K562 (cell line): ENCODE measurements at regions not wholly inside any gene's neighbourhood (a gene's known extent, or its start where the extent isn't known, plus 50 kb on each side); places are given as distances from the start of the nearest gene placed in this dataset.

Experiments used
- ATAC-seq: fragments of 200-7000 bp; cut with Tn5 transposase; 3 replicates; pipeline ENCODE4 v1.9.1; 2020; ENCODE audit warnings: moderate library complexity
- BruUV-seq: library from RNA; stranded (reverse); fragments of 400-500 nt; replicated peaks from 2 replicates; lab custom pipeline; 2021; lab: Mats Ljungman, UMichigan
- CTCF ChIA-PET: fragments of 300-600 bp; formaldehyde crosslinking; extraction: SDS; loops from one replicate; lab custom pipeline; 2021; ENCODE audit warnings: low intra/inter-chr PET ratio; lab: Yijun Ruan, JAX
- POLR2A ChIA-PET: fragments of 300-600, 350-650 bp; sonication (Branson Sonifier 250); formaldehyde crosslinking; extraction: SDS; loops from one replicate; lab custom pipeline; 2021; ENCODE audit warnings: antibody characterized with exemption, inconsistent platforms; lab: Yijun Ruan, JAX
- DNase-seq, 4 experiments: peaks; one replicate each; pipeline versions ENCODE4 v3.0.0 to v3.0.0-alpha.2; 2011 to 2018; ENCODE audit warnings: low spot score in 3 of 4, mixed read lengths in 3 of 4; ENCODE audit errors: extremely low read depth in 1 of 4
- FAIRE-seq: peaks from 2 replicates; lab custom pipeline; 2011; peaks lifted over from hg19 to GRCh38; lab: Jason Lieb, UNC
- H2AFZ ChIP-seq: 2 replicates; pipeline ENCODE4 v1.6.0; 2011; ENCODE audit warnings: low read depth, low read length, control low read depth, inconsistent platforms
- H3K27ac ChIP-seq: fragments of 200-600 bp; 3 replicates; pipeline ENCODE4 v1.8.0; 2011; ENCODE audit warnings: low read depth, mild to moderate bottlenecking, control low read depth, inconsistent platforms, low read length, moderate library complexity, mixed read lengths; ENCODE audit errors: extremely low read depth
- H3K27me3 ChIP-seq, 2 experiments: fragments of 300-600 bp in 1 of 2; 2 replicates in 1 of 2; 3 replicates in 1 of 2; pipeline versions ENCODE4 v1.6.0 to v1.8.0; 2011; ENCODE audit warnings: inconsistent platforms in 2 of 2, low read length in 2 of 2, mild to moderate bottlenecking in 1 of 2, mixed read lengths in 1 of 2, moderate library complexity in 1 of 2; ENCODE audit not compliant: control insufficient read depth in 2 of 2, insufficient read depth in 2 of 2
- H3K36me3 ChIP-seq: fragments of 300-600 bp; 3 replicates; pipeline ENCODE4 v1.8.0; 2011; ENCODE audit warnings: mild to moderate bottlenecking, low read length, inconsistent platforms; ENCODE audit not compliant: control insufficient read depth, insufficient read depth
- H3K4me1 ChIP-seq, 2 experiments: fragments of 200-600 bp in 1 of 2; replicated peaks in 1 of 2; 2 replicates in 1 of 2; 3 replicates in 1 of 2; pipeline versions ENCODE4 v1.5.1 to v1.8.0; 2011; ENCODE audit warnings: inconsistent platforms in 2 of 2, low read length in 2 of 2, mild to moderate bottlenecking in 1 of 2, mixed read lengths in 1 of 2, moderate library complexity in 1 of 2; ENCODE audit not compliant: control insufficient read depth in 2 of 2, insufficient read depth in 2 of 2
- H3K4me2 ChIP-seq: 2 replicates; pipeline ENCODE4 v1.6.1; 2011; ENCODE audit warnings: low read length, control low read depth, inconsistent platforms, mixed read lengths; ENCODE audit not compliant: insufficient read depth
- H3K4me3 ChIP-seq: fragments of 200-600 bp; sonication (generic), shearing (Covaris generic); 2 replicates; pipeline ENCODE4 v1.5.1; 2016; ENCODE audit warnings: control low read depth, inconsistent platforms
- H3K79me2 ChIP-seq: fragments of 200-600 bp; 3 replicates; pipeline ENCODE4 v1.8.0; 2011; ENCODE audit warnings: low read length, inconsistent platforms; ENCODE audit not compliant: control insufficient read depth, insufficient read depth
- H3K9ac ChIP-seq, 2 experiments: 2 replicates each; pipeline versions ENCODE4 v1.6.0 to v1.6.1; 2011; ENCODE audit warnings: low read depth in 2 of 2, low read length in 2 of 2, control low read depth in 1 of 2, inconsistent platforms in 1 of 2, mild to moderate bottlenecking in 1 of 2, mixed read lengths in 1 of 2; ENCODE audit not compliant: insufficient read depth in 1 of 2
- H3K9me1 ChIP-seq: one replicate; pipeline ENCODE4 v1.6.0; 2011; ENCODE audit warnings: inconsistent platforms, mild to moderate bottlenecking, low read length, moderate library complexity; ENCODE audit not compliant: control insufficient read depth, insufficient read depth
- H3K9me3 ChIP-seq: replicated peaks from 2 replicates; pipeline ENCODE4 v1.5.1; 2011; ENCODE audit warnings: low read depth, low read length, inconsistent platforms; ENCODE audit not compliant: control insufficient read depth, insufficient read depth
- H4K20me1 ChIP-seq: replicated peaks from 2 replicates; pipeline ENCODE4 v1.6.1; 2011; ENCODE audit warnings: low read length, inconsistent platforms, mixed read lengths; ENCODE audit not compliant: control insufficient read depth, insufficient read depth
- BCL6 ChIP-seq: fragments of 250-450 bp; sonication (Bioruptor Pico); IDR thresholded peaks from 2 replicates; pipeline ENCODE4 v1.4.0; 2020
- BCOR ChIP-seq: fragments of 450-650 bp; IDR thresholded peaks from 2 replicates; pipeline ENCODE4 v1.6.1; 2016
- BRD4 ChIP-seq: fragments of 200-600 bp; sonication (generic); IDR thresholded peaks from 2 replicates; pipeline ENCODE4 v1.6.1; 2017; ENCODE audit warnings: inconsistent platforms
- CCAR2 ChIP-seq: fragments of 200-400 bp; formaldehyde crosslinking; IDR thresholded peaks from 2 replicates; pipeline ENCODE4 v1.6.1; 2017; ENCODE audit warnings: mild to moderate bottlenecking, low read depth, low read length
- CEBPZ ChIP-seq: fragments of 150-350 bp; IDR thresholded peaks from 2 replicates; pipeline ENCODE4 v1.6.1; 2014; ENCODE audit warnings: low read depth, mild to moderate bottlenecking, low read length, borderline replicate concordance
- DACH1 ChIP-seq: fragments of 450-650 bp; IDR thresholded peaks from 2 replicates; pipeline ENCODE4 v1.6.1; 2018; ENCODE audit not compliant: partially characterized antibody
- HDAC8 ChIP-seq: fragments of 450-650 bp; IDR thresholded peaks from 2 replicates; pipeline ENCODE4 v1.6.1; 2016; ENCODE audit warnings: mild to moderate bottlenecking, missing genetic modification characterization, moderate library complexity, missing compliant biosample characterization
- KLF16 ChIP-seq: IDR thresholded peaks from 2 replicates; pipeline ENCODE4 v1.6.1; 2016; ENCODE audit warnings: antibody characterized with exemption
- MXD1 ChIP-seq: fragments of 250-450 bp; sonication (Bioruptor Pico); IDR thresholded peaks from 2 replicates; pipeline ENCODE4 v1.8.0; 2021; ENCODE audit warnings: borderline replicate concordance, mild to moderate bottlenecking, moderate library complexity; ENCODE audit not compliant: poor library complexity, severe bottlenecking
- PRMT5 ChIP-seq: sonication (generic); formaldehyde crosslinking; IDR thresholded peaks from 2 replicates; pipeline ENCODE4 v1.5.0; 2020; ENCODE audit warnings: missing genetic modification reagents
- SAFB2 ChIP-seq: fragments of 200-400 bp; formaldehyde crosslinking; IDR thresholded peaks from 2 replicates; pipeline ENCODE4 v1.6.1; 2018; ENCODE audit warnings: borderline replicate concordance, low read length, low read depth, moderate library complexity; ENCODE audit not compliant: severe bottlenecking
- SMC3 ChIP-seq: conservative IDR thresholded peaks from 2 replicates; pipeline ENCODE4 v1.6.1; 2011; ENCODE audit warnings: low read depth, low read length, improper control_type of control experiment; ENCODE audit not compliant: insufficient read depth
- ZFP91 ChIP-seq: sonication (generic); formaldehyde crosslinking; IDR thresholded peaks from 2 replicates; pipeline ENCODE4 v1.8.0; 2022; ENCODE audit warnings: mild to moderate bottlenecking, missing genetic modification reagents
- ZNF512 ChIP-seq: IDR thresholded peaks from 2 replicates; pipeline ENCODE4 v1.6.1; 2016; ENCODE audit warnings: missing genetic modification characterization, missing compliant biosample characterization
- ZNF551 ChIP-seq: fragments of 250-450 bp; sonication (Bioruptor Pico); IDR thresholded peaks from 2 replicates; pipeline ENCODE4 v1.5.0; 2021; ENCODE audit warnings: mild to moderate bottlenecking, moderate library complexity
- ZNF766 ChIP-seq: fragments of 200-800 bp; sonication (Bioruptor generic); conservative IDR thresholded peaks from 2 replicates; pipeline ENCODE4 v1.6.1; 2016; ENCODE audit warnings: missing genetic modification characterization, missing compliant biosample characterization
- ZNF77 ChIP-seq: fragments of 250-450 bp; sonication (Bioruptor Pico); IDR thresholded peaks from 2 replicates; pipeline ENCODE4 v1.5.0; 2020
- WGBS: fragments of 100-300 bp; shearing (Covaris generic); methylation state at CpG from one replicate; pipeline ENCODE4 v1.1.6; 2016; ENCODE audit warnings: low coverage, mixed read lengths; ENCODE audit not compliant: insufficient coverage; ENCODE audit errors: missing lambda C conversion rate; 5-methylcytosine and 5-hydroxymethylcytosine counted together
- in situ Hi-C: fragments of 300-500 bp; cut with MboI; formaldehyde crosslinking; loops from 4 replicates; pipeline ENCODE4 v1.15.0; 2018; ENCODE audit warnings: inconsistent platforms, mixed read lengths
- intact Hi-C: fragments of 100-400 bp; cut with micrococcal nuclease; formaldehyde crosslinking; loops from 2 replicates; pipeline ENCODE4 v1.14.2; 2022

- TF ChIP-seq ZNF766 (CRISPR knock-in tag) = no peak
- TF ChIP-seq CCAR2 = no peak
- TF ChIP-seq MXD1 (CRISPR knock-in tag) = no peak
- no peak for TF ChIP-seq BRD4
- no peak for TF ChIP-seq ZFP91
- TF ChIP-seq HDAC8 (tag) = no peak
- no peak for TF ChIP-seq BCOR
- TF ChIP-seq CEBPZ = no peak
- no peak for TF ChIP-seq KLF16
- TF ChIP-seq PRMT5 (CRISPR knock-in tag) = no peak
- TF ChIP-seq ZNF512 = no peak
- no peak for TF ChIP-seq DACH1
- TF ChIP-seq SMC3 = no peak
- TF ChIP-seq ZNF551 (CRISPR knock-in tag) = no peak
- no peak for TF ChIP-seq ZNF77
- TF ChIP-seq SAFB2 = no peak
- TF ChIP-seq BCL6 (CRISPR knock-in tag) = no peak
- TF ChIP-seq, all 486 proteins: peak for 0
- ChIA-PET CTCF (no interaction called here), POLR2A (no interaction called here)
- Histone ChIP-seq H4K20me1 (0 out of 2 replicates have a peak, but pooled peaks cover 4% of the 10 kb centered on the region), H3K27ac (no peak overlapping the region), H3K9me3 (no peaks in the 10 kb centered on the region), H3K4me3 (no peak overlapping the region), H3K4me1 (peaks cover 0 to 5% of the 10 kb centered on the region in 2 experiments; a peak in 1 of 5 replicates), H3K79me2 (no peaks in the 10 kb centered on the region), H3K4me2 (no peak overlapping the region), H3K9ac (no peak overlapping the region), H3K36me3 (no peaks in the 10 kb centered on the region), H3K9me1 (no peaks in the 10 kb centered on the region), H3K27me3 (peaks cover 3 to 62% of the 10 kb centered on the region in 2 experiments; a peak in 3 of 5 replicates), H2AFZ (no peak overlapping the region)
- no peak for DNase-seq
- no peak for ATAC-seq
- BruUV-seq = no TSS peak
- FAIRE-seq = no peak
- intact Hi-C loops = no loop called here
- WGBS = 4% methylated on average over 4 of the region's 4 CpGs
- in situ Hi-C loops = no loop called here
Observed at GRCh38 chr2:120981443-120981842, 245.8 kb downstream of the GLI2 start.
